HG02885 (cell line): ENCODE measurements at regions not wholly inside any gene's neighbourhood (a gene's known extent, or its start where the extent isn't known, plus 50 kb on each side); places are given as distances from the start of the nearest gene placed in this dataset.

Source experiments
- ATAC-seq: cut with Tn5 transposase; IDR thresholded peaks from one replicate; pipeline ENCODE4 v1.9.1; 2021; ENCODE audit warnings: mild to moderate bottlenecking; ENCODE audit not compliant: unreplicated experiment, poor library complexity

DNA sequence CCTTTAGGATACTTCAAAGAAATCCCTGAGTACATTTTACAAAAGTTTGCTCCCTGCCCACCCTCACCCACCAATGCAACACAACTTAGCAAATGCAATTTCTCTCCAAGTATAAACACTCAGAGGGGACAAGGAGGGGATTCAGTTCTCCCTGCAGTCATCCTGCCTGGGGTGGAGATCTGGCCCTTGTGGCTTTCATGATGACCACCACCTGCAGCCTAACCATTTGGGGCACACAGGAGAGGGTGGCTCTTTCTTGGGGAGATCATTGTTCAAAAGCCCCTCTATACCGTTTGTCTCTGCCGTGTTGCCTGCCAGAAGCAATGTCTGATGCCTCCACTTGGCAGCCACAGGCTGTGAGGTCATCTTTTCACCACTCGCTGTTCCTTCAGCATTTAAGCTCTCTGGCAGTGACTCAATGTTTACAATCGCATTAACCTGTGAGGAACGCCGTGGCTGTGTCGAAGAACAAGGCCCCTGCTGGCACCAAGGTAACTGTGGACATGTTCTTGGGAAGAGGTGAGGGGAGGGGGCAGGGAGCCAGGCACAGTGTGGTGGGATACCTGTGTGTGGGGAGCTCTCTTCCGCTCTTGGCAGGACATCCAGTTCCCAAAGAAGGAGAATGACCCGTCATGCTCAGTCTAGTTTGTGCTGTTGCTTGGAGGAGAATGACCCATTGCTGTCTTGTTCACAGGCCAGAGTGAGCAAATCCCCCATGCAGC lies 103.9 kb upstream of the DUSP10 start:
- ATAC-seq, result no peak

GRCh38 chr1:221841983-221842335 lies 100.1 kb upstream of the DUSP10 start:
- no peak for ATAC-seq

GRCh38 chr1:221841251-221841982 lies 99.5 kb upstream of the DUSP10 start:
- no peak for ATAC-seq

GRCh38 chr1:221840511-221841243 lies 98.8 kb upstream of the DUSP10 start:
- peak; percentile 41 for ATAC-seq

DNA sequence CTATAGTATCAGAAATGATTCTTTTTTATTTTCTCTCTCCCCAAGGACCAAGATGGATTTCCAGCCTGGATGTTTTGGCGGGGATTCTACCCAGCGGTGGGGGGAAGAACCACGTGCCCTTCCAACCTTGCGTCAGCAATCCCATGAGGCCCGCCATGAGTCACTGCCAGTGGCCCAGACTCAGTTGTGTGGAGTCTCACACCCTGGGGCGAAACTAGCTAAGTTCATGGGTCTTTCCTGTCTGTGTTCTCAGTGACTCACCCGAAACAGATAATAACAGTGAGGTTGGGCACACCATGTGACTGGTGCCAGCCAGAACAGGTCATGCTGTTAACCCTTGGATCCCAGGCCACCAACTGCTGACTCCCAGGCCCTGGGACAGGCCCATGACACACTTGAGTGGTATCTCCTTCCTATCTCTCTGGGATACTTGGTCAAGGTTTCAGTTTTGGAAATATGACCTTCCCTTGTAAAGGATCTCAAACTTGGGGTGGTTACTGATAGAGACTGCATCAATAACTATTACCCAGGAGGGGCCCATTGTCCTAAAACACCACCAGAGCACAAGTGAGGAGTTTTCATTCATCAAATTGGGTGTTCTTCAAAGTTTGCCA lies 98.0 kb upstream of the DUSP10 start:
- ATAC-seq, result peak; percentile 80

DNA sequence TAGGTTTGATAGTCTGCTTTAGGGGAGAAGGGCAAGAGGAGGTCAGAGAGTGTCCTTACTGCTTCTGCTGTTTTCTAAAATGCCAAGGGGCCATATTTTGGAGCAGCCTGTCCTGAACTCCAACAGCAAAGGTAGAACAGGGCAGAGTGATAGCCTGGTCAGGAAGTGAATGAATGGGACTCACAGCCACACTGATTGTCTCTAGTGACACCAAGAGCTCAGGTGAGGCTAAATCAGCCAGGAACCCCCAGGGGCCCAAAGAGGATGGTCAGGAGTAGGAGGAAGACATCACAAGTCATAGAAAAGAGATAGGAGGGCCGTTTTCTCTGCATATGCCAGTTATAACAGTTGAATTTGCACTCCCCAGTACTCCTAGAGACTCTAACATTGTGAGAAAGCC lies 97.4 kb upstream of the DUSP10 start:
- ATAC-seq, result peak; percentile 28

DNA sequence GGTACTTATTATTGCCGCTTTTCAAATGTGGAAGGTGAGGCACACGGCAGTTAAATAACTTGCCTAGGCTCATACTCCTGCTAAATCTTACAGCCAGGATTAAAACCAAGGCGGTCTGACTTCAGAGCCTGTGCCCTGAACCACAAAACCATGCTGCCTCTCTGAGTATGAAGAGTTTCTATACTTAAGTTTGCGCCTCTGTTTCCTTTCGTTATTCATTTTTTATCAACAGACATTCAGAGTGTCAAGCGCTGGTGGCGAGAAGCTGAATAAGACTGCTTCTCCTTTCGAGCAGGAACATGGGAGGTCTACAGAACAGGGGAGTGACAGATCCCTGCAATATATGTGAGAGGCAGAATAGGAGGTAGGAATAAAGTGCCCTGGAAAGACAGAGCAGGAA lies 96.0 kb upstream of the DUSP10 start:
- no peak for ATAC-seq

DNA sequence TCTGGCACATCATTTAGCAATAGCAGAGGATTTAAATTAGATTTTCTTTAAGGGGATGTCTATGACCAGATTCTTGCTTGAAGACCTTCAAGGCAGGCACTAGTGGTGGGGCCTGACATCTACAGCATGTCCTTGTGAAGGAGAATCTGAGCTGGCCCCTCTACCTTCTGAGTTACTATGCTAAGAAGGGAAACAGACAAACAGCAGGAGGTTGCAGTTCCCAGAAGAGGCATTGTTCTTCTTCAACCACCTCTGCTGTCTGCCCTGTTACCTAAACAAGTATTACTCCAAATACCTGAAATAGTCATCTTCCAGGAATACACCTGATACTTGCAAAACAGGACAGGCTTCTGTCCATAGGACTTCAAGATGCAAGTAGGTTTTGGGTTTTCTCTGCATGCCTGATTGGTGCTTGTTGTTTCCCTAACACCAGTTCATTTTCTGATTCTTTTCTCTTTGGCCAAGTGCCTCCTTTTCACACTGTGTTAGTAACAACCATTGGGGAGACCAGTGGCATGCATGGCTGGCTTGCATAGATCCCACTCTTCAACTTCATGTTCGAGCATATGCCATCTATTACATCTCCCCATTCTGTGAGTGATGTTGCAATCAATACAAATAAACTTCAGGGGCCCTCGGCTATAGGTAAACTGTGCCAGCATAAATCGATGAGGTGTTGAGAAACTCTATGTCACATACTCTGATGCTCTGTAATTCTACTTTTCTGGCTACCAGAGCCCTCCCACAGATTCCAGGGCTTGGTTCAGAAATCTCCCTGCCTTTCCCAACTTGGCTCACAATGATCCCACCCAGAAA lies 93.0 kb upstream of the DUSP10 start:
- no peak for ATAC-seq

GRCh38 chr1:221832617-221833016 lies 90.7 kb upstream of the DUSP10 start:
- ATAC-seq, result no peak

- ATAC-seq, result no peak
These were observed 90.3 kb upstream of the DUSP10 start for GRCh38 chr1:221832151-221832550.

DNA sequence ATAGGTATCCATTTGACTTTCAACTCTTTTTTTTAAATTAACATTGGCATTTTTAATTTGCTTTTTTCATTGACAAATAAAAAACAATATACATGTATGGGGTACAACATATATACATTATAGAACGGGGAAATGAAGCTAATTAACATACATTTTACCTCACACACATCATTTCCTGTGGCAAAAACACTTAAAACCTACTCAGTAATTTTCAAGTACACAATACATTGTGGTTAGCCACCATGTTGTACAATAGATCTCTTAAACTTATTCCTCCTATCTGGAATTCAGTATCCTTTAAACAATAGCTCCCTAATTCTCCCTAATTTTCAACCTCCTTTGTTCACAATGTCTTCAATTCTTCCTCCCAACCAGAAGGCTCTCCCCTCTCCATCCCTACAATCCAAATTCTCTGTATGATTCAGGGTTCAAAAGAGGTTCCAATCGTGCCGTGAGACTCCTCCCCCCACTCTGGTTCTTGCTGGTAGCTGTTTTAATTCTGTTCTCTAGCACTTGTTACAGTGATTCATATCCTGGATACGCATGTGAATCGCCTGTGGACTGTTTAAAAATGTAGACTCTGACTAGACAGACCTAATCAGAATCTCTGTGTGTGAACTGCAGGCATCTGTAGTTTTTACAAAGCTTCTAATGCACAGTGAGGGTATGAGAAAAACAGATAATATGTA lies 87.6 kb upstream of the DUSP10 start:
- no peak for ATAC-seq

- no peak for ATAC-seq
These were observed 85.4 kb upstream of the DUSP10 start for GRCh38 chr1:221827307-221827642.

DNA sequence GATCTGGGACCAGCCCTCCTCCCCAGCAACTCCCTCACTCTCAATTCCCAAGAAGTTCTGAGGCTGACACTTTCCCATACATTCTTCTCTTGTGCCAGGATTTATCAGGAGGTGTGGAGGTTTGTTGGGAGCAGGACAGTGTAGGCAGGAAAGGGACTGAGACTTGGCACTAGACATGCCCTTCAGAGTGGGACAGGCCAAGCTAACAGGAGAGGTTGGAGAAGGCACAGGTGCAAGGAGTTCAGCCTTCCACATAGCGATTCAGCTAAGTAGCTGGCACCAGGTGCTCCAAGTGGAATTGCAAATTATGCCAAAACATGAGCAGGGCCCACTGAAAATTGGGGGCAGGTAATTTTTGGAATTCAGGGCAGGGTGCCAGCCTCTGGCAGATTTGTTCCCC lies 83.0 kb upstream of the DUSP10 start:
- ATAC-seq, result no peak

- peak; percentile 46 for ATAC-seq
These were observed 82.1 kb upstream of the DUSP10 start for GRCh38 chr1:221824025-221824424.

GRCh38 chr1:221823561-221823960 lies 81.7 kb upstream of the DUSP10 start:
- no peak for ATAC-seq

DNA sequence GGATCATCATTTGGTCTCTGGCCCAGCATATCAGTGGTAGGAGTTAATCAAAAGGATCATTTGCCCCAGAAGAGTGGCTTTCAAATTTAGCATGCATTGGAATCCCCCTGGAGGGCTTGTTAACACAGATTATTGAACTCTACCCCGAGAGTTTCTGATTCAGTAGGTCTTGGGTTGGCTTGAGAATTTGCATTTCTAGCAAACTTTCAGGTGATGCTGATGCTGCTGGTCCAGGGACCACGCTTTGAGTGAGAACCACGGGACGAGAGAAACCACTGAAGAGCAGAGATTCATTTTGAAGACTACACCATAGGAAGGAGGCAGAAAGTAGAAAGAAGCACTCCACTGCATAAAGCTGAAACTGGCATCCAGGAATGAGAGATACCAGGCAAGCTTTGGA lies 81.3 kb upstream of the DUSP10 start:
- peak; percentile 80 for ATAC-seq

- ATAC-seq, result no peak
These were observed 80.7 kb upstream of the DUSP10 start for GRCh38 chr1:221822591-221822990.

- ATAC-seq, result no peak
These were observed 75.0 kb upstream of the DUSP10 start for GRCh38 chr1:221816899-221817298.

DNA sequence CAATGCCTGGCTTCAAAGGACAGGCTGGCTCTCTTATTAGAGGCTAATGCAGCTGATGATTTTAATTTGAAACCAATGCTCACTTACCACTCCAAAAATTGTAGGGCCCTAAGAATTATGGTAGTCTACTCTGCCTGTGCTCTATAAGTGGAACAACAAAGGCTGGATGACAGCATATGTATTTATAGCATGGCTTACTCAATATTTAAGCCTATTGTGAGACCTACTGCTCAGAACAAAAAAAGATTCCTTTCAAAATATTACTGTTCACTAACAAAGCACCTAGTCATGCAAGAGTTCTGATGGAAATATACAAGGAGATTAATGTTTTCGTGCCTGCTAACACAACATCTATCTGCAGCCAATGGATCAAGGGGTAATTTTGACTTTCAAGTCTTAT lies 73.8 kb upstream of the DUSP10 start:
- ATAC-seq, result peak; percentile 50

GRCh38 chr1:221813887-221814286 lies 72.0 kb upstream of the DUSP10 start:
- ATAC-seq, result no peak
